HG03342 (cell line): ENCODE measurements at regions not wholly inside any gene's neighbourhood (a gene's known extent, or its start where the extent isn't known, plus 50 kb on each side); places are given as distances from the start of the nearest gene placed in this dataset.

Source experiments
- ATAC-seq: cut with Tn5 transposase; IDR thresholded peaks from one replicate; pipeline ENCODE4 v1.9.1; 2021; ENCODE audit warnings: mild to moderate bottlenecking, moderate library complexity; ENCODE audit not compliant: unreplicated experiment

DNA sequence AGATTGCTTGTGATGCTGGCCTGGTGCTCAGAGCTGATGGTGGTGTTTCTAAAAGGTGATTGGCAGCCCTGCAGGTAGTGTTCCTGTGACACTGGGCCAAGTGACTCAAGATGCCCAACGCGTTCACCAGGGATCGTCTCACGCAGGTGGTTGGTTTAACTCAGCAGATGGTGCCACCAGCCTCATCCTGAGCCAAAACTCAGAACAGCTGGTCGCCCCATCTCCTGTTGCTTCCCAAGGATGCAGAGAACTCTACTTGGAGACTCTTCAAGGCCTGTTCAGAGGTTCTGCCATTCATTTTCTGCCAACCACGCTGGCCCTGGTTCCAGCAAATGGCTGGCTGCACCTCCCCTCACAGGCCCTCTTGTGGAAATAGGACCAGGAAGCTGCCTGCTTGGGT lies 394.4 kb downstream of the CDH26 start:
- no peak for ATAC-seq

DNA sequence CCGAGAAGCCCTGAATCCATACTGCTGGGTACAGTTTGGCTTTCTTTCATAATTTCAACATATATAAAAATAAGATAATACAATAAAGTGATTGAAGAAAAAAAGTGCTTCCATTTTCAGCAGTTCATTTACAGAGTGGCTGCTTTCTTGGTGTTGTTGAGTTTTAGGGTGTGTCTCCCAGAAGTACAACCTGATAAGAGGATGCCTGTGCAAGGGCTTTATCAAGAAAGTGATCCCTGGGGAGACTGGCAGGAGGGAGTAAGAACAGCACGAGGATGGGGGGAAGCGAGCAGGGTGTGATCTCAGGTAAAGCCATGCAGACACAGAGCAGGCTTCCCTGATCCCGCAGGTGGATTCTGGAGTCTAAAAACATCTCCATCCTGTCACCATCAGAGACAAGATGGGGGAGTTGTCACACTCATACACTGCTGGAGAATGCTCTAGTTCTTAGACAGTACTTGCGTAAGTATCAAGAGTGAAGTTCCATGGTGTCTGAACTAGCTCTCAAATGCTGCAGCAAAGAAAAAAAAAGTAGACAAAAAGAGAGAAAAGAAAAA lies 395.9 kb downstream of the CDH26 start:
- no peak for ATAC-seq

- ATAC-seq: no peak
These were observed 399.9 kb downstream of the CDH26 start for GRCh38 chr20:60358101-60358500.

DNA sequence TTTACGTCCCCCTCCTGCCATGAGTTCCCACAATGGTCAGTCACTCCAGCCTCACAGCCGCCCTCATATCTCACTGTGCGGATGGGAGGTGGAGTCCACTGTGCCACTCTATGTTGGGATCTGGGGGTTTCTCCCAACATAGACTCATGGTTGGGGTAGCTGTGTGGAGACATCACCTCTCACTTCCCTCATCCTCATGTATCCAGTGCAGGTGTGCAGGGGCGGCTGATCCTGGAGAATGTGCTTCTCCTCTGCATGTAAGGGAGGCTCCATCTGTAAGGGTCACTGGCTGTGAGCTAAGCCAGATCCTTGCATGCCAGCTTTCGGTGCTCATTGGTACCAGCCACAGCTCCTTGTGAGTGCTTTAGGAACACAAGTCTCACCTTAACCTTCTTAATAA lies 400.8 kb downstream of the CDH26 start:
- no peak for ATAC-seq

DNA sequence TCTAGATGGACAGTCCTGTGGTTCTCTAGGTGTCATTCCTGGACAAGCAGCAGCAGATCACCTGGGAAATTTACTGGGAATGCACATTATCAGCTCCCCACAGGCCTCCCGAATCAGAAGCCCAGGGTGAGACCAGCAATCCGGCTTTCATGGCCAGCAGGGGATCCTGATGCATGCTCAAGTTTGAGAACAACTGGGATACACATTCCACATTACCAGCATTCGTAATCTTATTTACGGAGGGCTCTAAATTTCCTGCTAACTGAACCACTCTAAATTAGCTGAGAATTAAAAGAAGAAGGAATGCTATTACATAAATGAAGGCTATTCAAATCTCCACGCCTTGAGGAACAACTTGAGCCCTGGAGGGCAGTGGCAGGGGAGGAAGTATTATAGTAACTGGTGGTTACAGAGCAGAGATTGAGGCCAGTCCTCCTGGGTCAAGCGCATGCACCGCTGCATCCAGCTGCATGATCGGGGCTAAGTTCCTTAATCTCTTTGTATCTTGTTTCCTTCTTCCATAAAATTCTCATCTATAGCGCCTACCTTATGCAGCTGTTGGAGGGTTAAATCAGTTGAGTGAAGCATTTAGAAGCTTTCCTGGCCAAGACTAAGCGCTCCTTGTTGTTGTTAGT lies 403.7 kb downstream of the CDH26 start:
- ATAC-seq: no peak

DNA sequence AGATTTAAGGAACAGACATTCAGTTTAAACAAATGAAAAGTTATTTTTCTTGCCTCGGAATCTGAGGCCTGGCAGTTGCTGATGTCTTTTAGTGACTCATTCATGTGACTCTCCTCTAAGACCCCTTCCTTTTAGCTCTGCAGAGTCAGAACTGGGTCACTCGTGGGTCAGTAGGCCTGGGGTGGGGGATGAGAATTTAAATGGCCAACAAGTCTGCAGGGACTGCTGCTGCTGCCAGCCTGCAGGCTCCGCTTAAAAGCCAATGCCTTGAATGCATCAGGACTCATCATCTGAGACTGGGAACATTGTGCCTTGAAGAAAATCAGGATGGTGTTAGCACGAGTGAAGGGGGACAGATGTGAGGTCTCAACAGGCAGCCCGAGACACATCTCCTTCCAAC lies 404.3 kb downstream of the CDH26 start:
- no peak for ATAC-seq

- ATAC-seq: no peak
These were observed 405.5 kb downstream of the CDH26 start for GRCh38 chr20:60363698-60364097.

GRCh38 chr20:60365064-60365666 lies 406.9 kb downstream of the CDH26 start:
- ATAC-seq: no peak

DNA sequence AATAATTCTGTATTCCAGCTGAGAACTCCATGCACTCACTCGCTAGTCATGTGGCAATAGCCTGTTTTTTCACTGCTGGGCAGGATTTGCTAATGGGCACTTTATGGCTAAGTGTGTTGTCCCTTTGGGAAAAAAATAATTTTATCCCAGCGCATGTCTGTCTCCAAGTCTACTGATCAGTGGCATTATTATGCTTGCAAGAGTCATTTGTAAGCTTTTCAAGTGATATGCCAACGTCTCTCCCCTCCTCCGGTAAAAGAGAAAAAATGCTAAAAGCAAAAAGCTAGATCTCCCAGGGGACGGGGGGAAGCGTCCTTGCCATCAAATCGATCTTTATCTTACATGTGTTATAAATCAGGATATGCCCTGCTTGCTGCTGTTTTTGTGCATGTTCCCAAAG lies 407.7 kb downstream of the CDH26 start:
- no peak for ATAC-seq

DNA sequence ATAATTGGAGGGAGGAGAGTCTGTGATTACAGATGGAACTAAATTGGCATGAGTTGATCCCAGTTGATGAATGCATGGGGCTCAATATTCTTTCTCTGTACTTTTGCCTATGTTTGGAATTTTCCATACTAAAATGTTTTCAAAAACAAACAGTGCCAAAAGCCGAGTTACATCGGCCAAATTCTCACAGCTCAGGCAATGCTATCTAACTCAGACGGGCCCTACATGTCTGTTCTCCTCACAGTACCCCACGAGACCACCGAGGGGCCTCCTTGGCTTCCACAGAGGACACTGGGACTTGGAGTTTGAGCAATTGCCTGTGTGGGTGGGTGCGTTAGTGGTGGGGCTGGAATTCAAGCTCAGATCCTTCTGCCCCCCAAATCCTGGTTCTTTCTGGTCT lies 413.2 kb downstream of the CDH26 start:
- ATAC-seq: no peak

GRCh38 chr20:60372275-60372674 lies 414.1 kb downstream of the CDH26 start:
- ATAC-seq: no peak

DNA sequence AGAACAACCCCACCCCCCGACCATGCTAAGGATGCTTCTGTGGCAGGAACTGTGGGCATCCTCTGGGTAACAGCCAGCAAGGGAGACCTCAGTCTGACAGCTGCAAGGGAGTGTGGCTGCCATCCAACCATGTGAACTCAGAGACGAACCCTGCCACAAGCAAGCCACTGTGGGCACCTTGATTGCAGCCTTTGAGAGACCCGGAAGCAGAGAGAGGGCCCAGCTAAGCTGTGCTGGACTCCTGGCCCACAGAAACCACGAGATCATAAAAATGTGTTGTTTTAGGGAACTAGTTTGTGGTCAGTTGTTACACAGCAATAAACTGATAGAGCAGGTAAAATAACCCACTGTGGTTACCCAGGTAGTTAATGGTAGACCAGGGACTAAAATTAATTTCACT lies 414.6 kb downstream of the CDH26 start:
- ATAC-seq: no peak

- no peak for ATAC-seq
These were observed 420.4 kb downstream of the CDH26 start for GRCh38 chr20:60378620-60379019.

- ATAC-seq: no peak
These were observed 423.6 kb downstream of the CDH26 start for GRCh38 chr20:60381643-60382400.

DNA sequence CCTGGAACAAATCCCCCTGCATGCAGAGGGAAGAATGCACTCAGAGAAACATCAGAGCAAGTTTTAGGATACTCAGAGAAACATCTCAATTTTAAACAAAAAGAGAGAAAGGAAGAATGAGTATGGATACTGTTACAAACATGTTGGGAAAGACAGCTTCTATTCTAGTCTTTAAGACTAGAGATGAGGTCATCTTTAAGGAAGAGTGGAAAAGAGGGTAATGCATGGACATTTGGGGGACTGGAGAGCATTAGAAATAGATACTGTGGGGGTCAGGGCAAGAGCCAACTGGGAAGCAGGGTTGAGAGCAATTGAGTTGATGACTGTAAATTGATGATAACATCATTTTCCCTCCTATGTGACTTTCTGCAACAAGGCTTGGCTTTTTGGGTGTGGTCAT lies 431.2 kb downstream of the CDH26 start:
- no peak for ATAC-seq

GRCh38 chr20:60389882-60390281 lies 431.7 kb downstream of the CDH26 start:
- ATAC-seq: no peak

- no peak for ATAC-seq
These were observed 437.8 kb downstream of the CDH26 start for GRCh38 chr20:60395991-60396390.

- no peak for ATAC-seq
These were observed 442.3 kb downstream of the CDH26 start for GRCh38 chr20:60400567-60400966.

DNA sequence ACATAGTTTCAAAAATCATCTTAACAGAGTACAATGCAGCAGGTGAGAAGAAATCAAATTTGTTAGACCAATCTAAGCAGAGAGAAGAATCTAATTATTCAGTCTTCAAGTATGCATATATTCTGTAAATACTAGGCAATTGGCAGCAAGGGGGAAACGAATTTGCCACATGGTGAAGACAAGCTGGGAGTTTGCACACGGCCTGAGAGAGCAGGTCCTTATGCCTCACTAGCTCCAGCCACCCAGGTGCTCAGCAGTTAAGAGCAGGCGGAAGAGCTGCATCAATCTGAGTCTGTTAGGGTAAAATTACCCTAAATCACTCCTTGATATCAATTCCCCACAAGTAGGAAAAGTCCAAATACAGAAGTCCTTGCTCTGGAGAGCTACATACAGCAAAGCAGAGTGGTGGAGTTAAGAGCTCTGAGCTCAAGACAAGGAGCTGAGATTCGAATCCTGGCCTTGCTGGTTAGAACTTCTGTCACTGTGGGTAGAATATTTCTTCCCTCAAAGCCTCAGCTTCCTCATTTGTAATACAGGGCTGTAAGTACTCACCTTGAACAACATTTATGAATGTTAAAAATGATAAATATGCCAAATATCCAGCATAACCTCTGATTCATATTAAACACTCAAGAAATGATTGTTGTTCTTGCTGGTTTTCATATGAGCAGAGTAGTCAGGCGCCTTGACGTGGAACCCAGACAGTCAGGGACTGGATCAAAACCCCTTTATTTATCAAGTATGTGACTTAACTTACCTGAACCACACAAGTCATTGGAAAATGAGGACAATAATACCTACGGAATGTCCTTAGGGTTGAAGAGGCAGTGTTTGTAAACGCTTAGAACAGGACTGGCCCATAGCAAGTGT lies 444.2 kb downstream of the CDH26 start:
- no peak for ATAC-seq

DNA sequence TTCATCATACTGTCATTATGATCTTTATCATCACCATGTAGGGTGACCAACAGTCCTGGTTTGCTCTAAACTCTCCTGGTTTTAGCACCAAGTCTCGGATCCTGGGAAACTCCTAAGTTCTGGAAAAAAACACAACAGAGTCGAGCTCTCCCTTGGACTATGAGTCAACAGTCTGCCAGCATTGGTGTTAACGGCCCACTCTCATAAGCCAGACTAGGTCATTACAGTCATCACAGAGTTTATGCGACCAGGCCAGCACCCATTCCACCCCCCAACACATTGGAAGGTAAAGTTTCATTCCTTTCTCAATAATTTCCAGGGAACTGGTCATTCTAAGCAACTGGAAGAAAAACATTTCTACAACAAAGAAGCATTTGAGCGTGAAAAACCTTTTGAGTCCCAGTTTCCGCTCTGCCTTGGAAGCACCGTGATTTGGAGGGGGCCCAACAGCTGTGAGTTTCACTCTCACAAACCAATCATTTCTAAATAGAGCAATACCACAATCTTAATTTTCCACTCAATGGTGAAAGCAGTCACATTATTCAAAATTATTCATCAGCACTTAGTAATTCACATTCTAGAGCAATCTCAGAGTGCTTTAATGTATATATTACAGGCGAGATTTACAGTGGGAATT lies 445.0 kb downstream of the CDH26 start:
- ATAC-seq: no peak
